ENCODE measurements at regions not wholly inside any gene's neighbourhood (a gene's known extent, or its start where the extent isn't known, plus 50 kb on each side); places are given as distances from the start of the nearest gene placed in this dataset.

DNA sequence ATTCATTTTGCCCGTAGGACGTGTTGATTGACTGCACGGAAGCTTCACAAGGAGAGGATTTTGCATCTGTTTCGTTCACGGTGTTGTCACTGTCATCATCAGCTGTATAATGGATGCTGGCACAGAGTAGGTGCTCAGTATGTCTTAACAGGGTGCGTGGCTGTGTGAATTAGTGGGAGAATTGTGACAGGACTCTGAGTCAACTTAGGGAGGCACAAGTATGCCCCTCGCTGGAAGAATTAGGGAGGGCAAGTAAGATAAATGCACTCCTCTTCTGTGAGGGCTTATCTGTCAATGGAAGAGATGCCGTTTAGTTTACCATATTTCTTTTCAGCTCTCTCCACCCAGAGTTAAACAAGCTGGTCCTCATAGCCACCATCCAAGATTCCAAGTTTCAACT lies 107.2 kb downstream of the TRIML1 start:
- no peak for TF ChIP-seq POLR2A (IDR thresholded peaks at IDR 0.05)
- TF ChIP-seq POLR2AphosphoS5 (IDR thresholded peaks at IDR 0.05), result no peak
- no peak for TF ChIP-seq CTCF (IDR thresholded peaks at IDR 0.05)
